HFF-Myc (cell line): ENCODE measurements at regions not wholly inside any gene's neighbourhood (a gene's known extent, or its start where the extent isn't known, plus 50 kb on each side); places are given as distances from the start of the nearest gene placed in this dataset.
"Not testable (repeated sequence)": the region's sequence is repeated elsewhere in the genome, so short reads cannot be mapped to it uniquely, and the experiment has no call there.

Experiments used
- DNase-seq: peaks from one replicate; pipeline ENCODE4 v3.0.0-alpha.2; 2011; ENCODE audit warnings: low read depth; ENCODE audit errors: extremely low read depth
- H3K4me3 ChIP-seq: replicated peaks from 2 replicates; pipeline ENCODE4 v1.5.1; 2011; ENCODE audit warnings: low read depth, mild to moderate bottlenecking, control low read depth, low read length
- CTCF ChIP-seq: IDR thresholded peaks from 2 replicates; pipeline ENCODE4 v1.5.1; 2012; ENCODE audit warnings: mild to moderate bottlenecking, low read depth, low read length, control low read depth; ENCODE audit errors: missing control alignments

DNA sequence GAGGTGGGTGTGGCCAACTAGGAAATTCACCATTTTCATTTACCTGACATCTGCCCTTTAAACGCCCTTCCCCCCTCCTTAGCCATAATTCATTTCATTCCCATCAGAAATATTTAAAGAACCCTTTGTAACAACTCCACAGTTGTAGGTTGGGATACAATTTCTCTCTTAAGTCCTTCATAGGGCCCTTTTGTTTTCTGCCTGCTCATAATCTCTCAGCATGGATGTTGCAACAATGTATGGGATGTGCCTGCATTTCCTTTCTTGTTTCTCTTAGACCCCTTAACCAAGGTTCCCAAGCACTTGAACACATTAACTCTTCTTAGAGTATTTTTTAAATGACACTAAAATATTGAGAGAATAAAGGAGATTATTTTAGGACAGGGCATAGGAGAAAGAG lies 51.7 kb upstream of the MYO10 start:
- TF ChIP-seq CTCF = no peak
- no peak for DNase-seq

GRCh38 chr5:16990817-16991520 lies 54.9 kb upstream of the MYO10 start:
- not testable (repeated sequence) for DNase-seq, H3K4me3 ChIP-seq

More for the DNA sequence above, 51.7 kb upstream of the MYO10 start:
- H3K4me3 ChIP-seq = no peak overlapping the region

DNA sequence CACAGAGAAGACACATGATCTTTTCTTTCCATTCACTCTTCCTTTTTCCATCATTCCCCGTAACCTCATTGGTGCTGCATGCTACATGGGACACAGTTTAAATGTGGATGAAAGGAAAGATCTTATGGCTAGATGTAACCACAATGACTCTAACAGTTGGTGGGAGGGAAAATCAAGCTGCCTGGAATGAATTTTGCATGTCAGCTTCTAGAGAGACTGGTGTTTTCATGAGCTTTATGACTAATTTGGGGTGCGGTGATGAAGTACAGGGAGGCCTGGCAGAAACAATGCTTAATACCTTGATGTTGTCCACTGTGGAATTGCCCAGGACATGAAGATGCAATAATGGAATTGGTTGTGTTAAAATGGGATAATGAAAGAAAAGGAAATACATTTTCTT lies 55.9 kb upstream of the MYO10 start:
- no peak overlapping the region for H3K4me3 ChIP-seq
- no peak for TF ChIP-seq CTCF
- DNase-seq = no peak

DNA sequence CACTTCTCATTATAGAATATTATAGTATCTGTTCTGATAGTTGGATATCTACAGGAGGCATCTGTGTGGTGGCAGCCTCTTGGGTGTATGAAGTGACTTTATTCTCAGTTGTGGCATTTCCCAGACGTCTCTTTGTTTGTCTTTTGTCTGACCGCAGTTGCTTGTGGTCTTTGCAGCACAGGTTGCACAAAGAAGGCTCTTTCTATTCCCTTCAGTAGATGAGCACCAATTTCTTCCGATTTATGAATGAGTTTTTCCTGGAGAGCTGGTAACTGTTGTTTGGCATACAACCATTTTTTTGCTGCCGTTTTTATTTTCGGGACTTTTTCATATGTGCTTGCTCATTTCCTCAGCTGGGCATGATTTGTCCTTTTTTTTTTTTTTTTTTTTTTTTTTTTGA lies 56.4 kb upstream of the MYO10 start:
- TF ChIP-seq CTCF = no peak
- no peak for DNase-seq
- H3K4me3 ChIP-seq = no peak overlapping the region

- no peak overlapping the region for H3K4me3 ChIP-seq
- no peak for TF ChIP-seq CTCF
- no peak for DNase-seq
Measured at GRCh38 chr5:16994565-16994964, 58.5 kb upstream of the MYO10 start.

DNA sequence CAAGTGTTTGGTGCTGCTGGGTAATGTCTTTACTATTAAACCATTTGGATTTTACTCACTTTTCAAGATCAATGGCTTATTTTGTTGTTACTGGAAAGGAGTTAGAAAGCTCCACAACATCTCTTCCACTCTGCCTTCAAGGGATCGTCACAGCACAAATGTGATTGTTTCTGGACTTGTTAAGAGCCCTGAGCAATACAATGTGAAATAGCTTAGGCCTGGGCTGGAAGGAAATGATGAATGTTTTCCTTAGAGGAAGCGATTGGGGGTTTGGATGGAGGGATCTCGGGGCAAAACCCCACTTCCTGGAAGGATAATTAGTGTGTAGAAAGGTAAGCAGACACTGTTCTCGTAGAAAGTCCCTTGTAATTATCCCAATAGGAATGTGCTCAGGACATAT lies 59.3 kb upstream of the MYO10 start:
- DNase-seq = no peak
- TF ChIP-seq CTCF = no peak
- no peak overlapping the region for H3K4me3 ChIP-seq

GRCh38 chr5:17000291-17000939 lies 64.3 kb upstream of the MYO10 start:
- TF ChIP-seq CTCF = no peak
- DNase-seq = peak; percentile 90
- H3K4me3 ChIP-seq = no peak overlapping the region
